HG02763 (cell line): ENCODE measurements at regions not wholly inside any gene's neighbourhood (a gene's known extent, or its start where the extent isn't known, plus 50 kb on each side); places are given as distances from the start of the nearest gene placed in this dataset.

Source experiments
- ATAC-seq: cut with Tn5 transposase; IDR thresholded peaks from one replicate; pipeline ENCODE4 v1.9.1; 2021; ENCODE audit warnings: mild to moderate bottlenecking, moderate library complexity; ENCODE audit not compliant: unreplicated experiment

GRCh38 chr16:88281858-88282563 lies 100.7 kb upstream of the ZNF469 start:
- no peak for ATAC-seq

GRCh38 chr16:88282564-88283395 lies 100.0 kb upstream of the ZNF469 start:
- ATAC-seq, result no peak

GRCh38 chr16:88283596-88283995 lies 99.2 kb upstream of the ZNF469 start:
- no peak for ATAC-seq

GRCh38 chr16:88284101-88284500 lies 98.7 kb upstream of the ZNF469 start:
- ATAC-seq, result no peak

- no peak for ATAC-seq
Measured at GRCh38 chr16:88284626-88285513, 97.9 kb upstream of the ZNF469 start.

- no peak for ATAC-seq
Measured at GRCh38 chr16:88285514-88285822, 97.3 kb upstream of the ZNF469 start.

GRCh38 chr16:88286301-88286923 lies 96.3 kb upstream of the ZNF469 start:
- ATAC-seq, result no peak

GRCh38 chr16:88287219-88287618 lies 95.5 kb upstream of the ZNF469 start:
- no peak for ATAC-seq

- no peak for ATAC-seq
Measured at GRCh38 chr16:88288303-88288702, 94.5 kb upstream of the ZNF469 start.

- no peak for ATAC-seq
Measured at GRCh38 chr16:88289001-88289400, 93.8 kb upstream of the ZNF469 start.

GRCh38 chr16:88289561-88289960 lies 93.2 kb upstream of the ZNF469 start:
- no peak for ATAC-seq

GRCh38 chr16:88289968-88290401 lies 92.8 kb upstream of the ZNF469 start:
- ATAC-seq, result no peak

- no peak for ATAC-seq
Measured at GRCh38 chr16:88290850-88291830, 91.6 kb upstream of the ZNF469 start.

GRCh38 chr16:88292007-88292970 lies 90.5 kb upstream of the ZNF469 start:
- ATAC-seq, result no peak

- no peak for ATAC-seq
Measured at GRCh38 chr16:88293097-88293496, 89.7 kb upstream of the ZNF469 start.

- no peak for ATAC-seq
Measured at GRCh38 chr16:88295671-88296436, 86.9 kb upstream of the ZNF469 start.

- ATAC-seq, result no peak
Measured at GRCh38 chr16:88296437-88297177, 86.2 kb upstream of the ZNF469 start.
